ENCODE measurements at regions not wholly inside any gene's neighbourhood (a gene's known extent, or its start where the extent isn't known, plus 50 kb on each side); places are given as distances from the start of the nearest gene placed in this dataset.
"Not testable (repeated sequence)": the region's sequence is repeated elsewhere in the genome, so short reads cannot be mapped to it uniquely, and the experiment has no call there.

- H3K4me3 ChIP-seq, result no peak overlapping the region
- no peaks in the 10 kb centered on the region for H3K27me3 ChIP-seq
- H3K36me3 ChIP-seq, result no peaks in the 10 kb centered on the region
- no peak overlapping the region for H3K27ac ChIP-seq
- DNase-seq (no peak), ATAC-seq (no peak)
- in situ Hi-C loops (cut with MboI; ENCODE audit: low sequenced_read_pairs in 4 of 4), result no loop called here
- intact Hi-C loops (cut with DNase I; ENCODE audit: low total_unique reads), result no loop called here
- no peaks in the 10 kb centered on the region for H3K4me1 ChIP-seq
- no peaks in the 10 kb centered on the region for H3K9me3 ChIP-seq
- TF ChIP-seq POLR2A (IDR thresholded peaks at IDR 0.05) (no peak), CTCF (IDR thresholded peaks at IDR 0.05 in 4 of 5, conservative IDR thresholded peaks at IDR 0.05 in 1 of 5) (no peak)
Measured at GRCh38 chr11:90294526-90294925, 71.7 kb upstream of the CHORDC1 start.

GRCh38 chr11:90294091-90294490 is 71.2 kb upstream of the CHORDC1 start:
- Histone ChIP-seq H3K36me3 (no peaks in the 10 kb centered on the region), H3K27me3 (no peaks in the 10 kb centered on the region), H3K27ac (no peak overlapping the region), H3K4me1 (no peaks in the 10 kb centered on the region), H3K4me3 (no peak overlapping the region), H3K9me3 (no peaks in the 10 kb centered on the region)
- no peak for DNase-seq
- ATAC-seq, result no peak
- in situ Hi-C loops (cut with MboI; ENCODE audit: low sequenced_read_pairs in 4 of 4) (no loop called here), intact Hi-C loops (cut with DNase I; ENCODE audit: low total_unique reads) (no loop called here)
- TF ChIP-seq CTCF (IDR thresholded peaks at IDR 0.05 in 4 of 5, conservative IDR thresholded peaks at IDR 0.05 in 1 of 5) (no peak), POLR2A (IDR thresholded peaks at IDR 0.05) (no peak)

- no peak overlapping the region for H3K27ac ChIP-seq
- H3K4me3 ChIP-seq, result no peak overlapping the region
- H3K36me3 ChIP-seq, result no peaks in the 10 kb centered on the region
- no peaks in the 10 kb centered on the region for H3K27me3 ChIP-seq
- TF ChIP-seq POLR2A (IDR thresholded peaks at IDR 0.05) (no peak), CTCF (IDR thresholded peaks at IDR 0.05 in 4 of 5, conservative IDR thresholded peaks at IDR 0.05 in 1 of 5) (peak in 3 of 5 experiments; percentile 12 to 42 (median 36))
- in situ Hi-C loops (cut with MboI; ENCODE audit: low sequenced_read_pairs in 4 of 4) (no loop called here), intact Hi-C loops (cut with DNase I; ENCODE audit: low total_unique reads) (no loop called here)
- no peaks in the 10 kb centered on the region for H3K9me3 ChIP-seq
- no peaks in the 10 kb centered on the region for H3K4me1 ChIP-seq
- DNase-seq (no peak), ATAC-seq (no peak)
Measured at GRCh38 chr11:90288212-90288821, 65.5 kb upstream of the CHORDC1 start.

- Histone ChIP-seq H3K4me1 (no peaks in the 10 kb centered on the region), H3K9me3 (no peaks in the 10 kb centered on the region), H3K4me3 (no peak overlapping the region), H3K36me3 (no peaks in the 10 kb centered on the region), H3K27ac (no peak overlapping the region), H3K27me3 (no peaks in the 10 kb centered on the region)
- intact Hi-C loops (cut with DNase I; ENCODE audit: low total_unique reads) (no loop called here), in situ Hi-C loops (cut with MboI; ENCODE audit: low sequenced_read_pairs in 4 of 4) (no loop called here)
- ATAC-seq (no peak), DNase-seq (no peak)
- TF ChIP-seq CTCF (IDR thresholded peaks at IDR 0.05 in 4 of 5, conservative IDR thresholded peaks at IDR 0.05 in 1 of 5) (no peak), POLR2A (IDR thresholded peaks at IDR 0.05) (no peak)
Measured at GRCh38 chr11:90286640-90287039, 63.8 kb upstream of the CHORDC1 start.

- no peak for ATAC-seq
- H3K36me3 ChIP-seq, result no peaks in the 10 kb centered on the region
- no peaks in the 10 kb centered on the region for H3K9me3 ChIP-seq
- in situ Hi-C loops (cut with MboI; ENCODE audit: low sequenced_read_pairs in 4 of 4), result no loop called here
- intact Hi-C loops (cut with DNase I; ENCODE audit: low total_unique reads), result no loop called here
- H3K4me1 ChIP-seq, result no peaks in the 10 kb centered on the region
- TF ChIP-seq POLR2A (IDR thresholded peaks at IDR 0.05), result no peak
- TF ChIP-seq CTCF (IDR thresholded peaks at IDR 0.05 in 4 of 5, conservative IDR thresholded peaks at IDR 0.05 in 1 of 5), result no peak
- H3K27me3 ChIP-seq, result no peaks in the 10 kb centered on the region
- no peak for DNase-seq
- H3K4me3 ChIP-seq, result no peak overlapping the region
- no peak overlapping the region for H3K27ac ChIP-seq
Measured at GRCh38 chr11:90284171-90284570, 61.3 kb upstream of the CHORDC1 start.

GRCh38 chr11:90282551-90283071 is 59.8 kb upstream of the CHORDC1 start:
- intact Hi-C loops (cut with DNase I; ENCODE audit: low total_unique reads); H3K36me3 ChIP-seq; ATAC-seq; DNase-seq; in situ Hi-C loops (cut with MboI; ENCODE audit: low sequenced_read_pairs in 4 of 4); H3K27me3 ChIP-seq; H3K4me1 ChIP-seq; H3K9me3 ChIP-seq; H3K4me3 ChIP-seq; H3K27ac ChIP-seq: not testable (repeated sequence)
